K562 (cell line): ENCODE measurements at regions not wholly inside any gene's neighbourhood (a gene's known extent, or its start where the extent isn't known, plus 50 kb on each side); places are given as distances from the start of the nearest gene placed in this dataset.

ENCODE experiments used
- ATAC-seq: fragments of 200-7000 bp; cut with Tn5 transposase; 3 replicates; pipeline ENCODE4 v1.9.1; 2020; ENCODE audit warnings: moderate library complexity
- BruUV-seq: library from RNA; stranded (reverse); fragments of 400-500 nt; replicated peaks from 2 replicates; lab custom pipeline; 2021; lab: Mats Ljungman, UMichigan
- CTCF ChIA-PET: fragments of 300-600 bp; formaldehyde crosslinking; extraction: SDS; loops from one replicate; lab custom pipeline; 2021; ENCODE audit warnings: low intra/inter-chr PET ratio; lab: Yijun Ruan, JAX
- POLR2A ChIA-PET: fragments of 300-600, 350-650 bp; sonication (Branson Sonifier 250); formaldehyde crosslinking; extraction: SDS; loops from one replicate; lab custom pipeline; 2021; ENCODE audit warnings: antibody characterized with exemption, inconsistent platforms; lab: Yijun Ruan, JAX
- DNase-seq, 4 experiments: peaks; one replicate each; pipeline versions ENCODE4 v3.0.0 to v3.0.0-alpha.2; 2011 to 2018; ENCODE audit warnings: low spot score in 3 of 4, mixed read lengths in 3 of 4; ENCODE audit errors: extremely low read depth in 1 of 4
- FAIRE-seq: peaks from 2 replicates; lab custom pipeline; 2011; peaks lifted over from hg19 to GRCh38; lab: Jason Lieb, UNC
- H2AFZ ChIP-seq: 2 replicates; pipeline ENCODE4 v1.6.0; 2011; ENCODE audit warnings: low read depth, low read length, control low read depth, inconsistent platforms
- H3K27ac ChIP-seq: fragments of 200-600 bp; 3 replicates; pipeline ENCODE4 v1.8.0; 2011; ENCODE audit warnings: low read depth, mild to moderate bottlenecking, control low read depth, inconsistent platforms, low read length, moderate library complexity, mixed read lengths; ENCODE audit errors: extremely low read depth
- H3K27me3 ChIP-seq, 2 experiments: fragments of 300-600 bp in 1 of 2; 2 replicates in 1 of 2; 3 replicates in 1 of 2; pipeline versions ENCODE4 v1.6.0 to v1.8.0; 2011; ENCODE audit warnings: inconsistent platforms in 2 of 2, low read length in 2 of 2, mild to moderate bottlenecking in 1 of 2, mixed read lengths in 1 of 2, moderate library complexity in 1 of 2; ENCODE audit not compliant: control insufficient read depth in 2 of 2, insufficient read depth in 2 of 2
- H3K36me3 ChIP-seq: fragments of 300-600 bp; 3 replicates; pipeline ENCODE4 v1.8.0; 2011; ENCODE audit warnings: mild to moderate bottlenecking, low read length, inconsistent platforms; ENCODE audit not compliant: control insufficient read depth, insufficient read depth
- H3K4me1 ChIP-seq, 2 experiments: fragments of 200-600 bp in 1 of 2; replicated peaks in 1 of 2; 2 replicates in 1 of 2; 3 replicates in 1 of 2; pipeline versions ENCODE4 v1.5.1 to v1.8.0; 2011; ENCODE audit warnings: inconsistent platforms in 2 of 2, low read length in 2 of 2, mild to moderate bottlenecking in 1 of 2, mixed read lengths in 1 of 2, moderate library complexity in 1 of 2; ENCODE audit not compliant: control insufficient read depth in 2 of 2, insufficient read depth in 2 of 2
- H3K4me2 ChIP-seq: 2 replicates; pipeline ENCODE4 v1.6.1; 2011; ENCODE audit warnings: low read length, control low read depth, inconsistent platforms, mixed read lengths; ENCODE audit not compliant: insufficient read depth
- H3K4me3 ChIP-seq: fragments of 200-600 bp; sonication (generic), shearing (Covaris generic); 2 replicates; pipeline ENCODE4 v1.5.1; 2016; ENCODE audit warnings: control low read depth, inconsistent platforms
- H3K79me2 ChIP-seq: fragments of 200-600 bp; 3 replicates; pipeline ENCODE4 v1.8.0; 2011; ENCODE audit warnings: low read length, inconsistent platforms; ENCODE audit not compliant: control insufficient read depth, insufficient read depth
- H3K9ac ChIP-seq, 2 experiments: 2 replicates each; pipeline versions ENCODE4 v1.6.0 to v1.6.1; 2011; ENCODE audit warnings: low read depth in 2 of 2, low read length in 2 of 2, control low read depth in 1 of 2, inconsistent platforms in 1 of 2, mild to moderate bottlenecking in 1 of 2, mixed read lengths in 1 of 2; ENCODE audit not compliant: insufficient read depth in 1 of 2
- H3K9me1 ChIP-seq: one replicate; pipeline ENCODE4 v1.6.0; 2011; ENCODE audit warnings: inconsistent platforms, mild to moderate bottlenecking, low read length, moderate library complexity; ENCODE audit not compliant: control insufficient read depth, insufficient read depth
- H3K9me3 ChIP-seq: replicated peaks from 2 replicates; pipeline ENCODE4 v1.5.1; 2011; ENCODE audit warnings: low read depth, low read length, inconsistent platforms; ENCODE audit not compliant: control insufficient read depth, insufficient read depth
- H4K20me1 ChIP-seq: replicated peaks from 2 replicates; pipeline ENCODE4 v1.6.1; 2011; ENCODE audit warnings: low read length, inconsistent platforms, mixed read lengths; ENCODE audit not compliant: control insufficient read depth, insufficient read depth
- ARNT ChIP-seq, 2 experiments: fragments of 450-650 bp; IDR thresholded peaks; 2 replicates each; pipeline ENCODE4 v1.6.1; 2016; ENCODE audit warnings: mild to moderate bottlenecking in 1 of 2
- CBX8 ChIP-seq: fragments of 200-600 bp; sonication (generic); IDR thresholded peaks from 2 replicates; pipeline ENCODE4 v1.6.1; 2012; ENCODE audit warnings: borderline replicate concordance, mixed run types, low read depth, mild to moderate bottlenecking, moderate library complexity, mixed read lengths, low read length, control low read depth, inconsistent platforms; ENCODE audit not compliant: poor library complexity, severe bottlenecking; ENCODE audit errors: extremely low read depth
- CSDE1 ChIP-seq, 2 experiments: fragments of 450-650 bp; IDR thresholded peaks; 2 replicates each; pipeline ENCODE4 v1.6.1; 2016; ENCODE audit warnings: mild to moderate bottlenecking in 1 of 2
- ESRRB ChIP-seq: fragments of 250-450 bp; sonication (Bioruptor Pico); IDR thresholded peaks from 2 replicates; pipeline ENCODE4 v1.5.0; 2020; ENCODE audit warnings: mild to moderate bottlenecking, moderate library complexity, borderline replicate concordance
- FOXK1 ChIP-seq: sonication (generic); formaldehyde crosslinking; IDR thresholded peaks from 2 replicates; pipeline ENCODE4 v1.8.0; 2022; ENCODE audit warnings: missing genetic modification reagents, mild to moderate bottlenecking, borderline replicate concordance
- ILK ChIP-seq: fragments of 450-650 bp; IDR thresholded peaks from 2 replicates; pipeline ENCODE4 v1.6.1; 2016; ENCODE audit warnings: missing genetic modification characterization, low read depth, mild to moderate bottlenecking, missing compliant biosample characterization, moderate library complexity, borderline replicate concordance
- KAT7 ChIP-seq: sonication (generic); formaldehyde crosslinking; IDR thresholded peaks from 2 replicates; pipeline ENCODE4 v1.8.0; 2022; ENCODE audit warnings: missing genetic modification reagents, mild to moderate bottlenecking, borderline replicate concordance
- POLR2AphosphoS2 ChIP-seq: IDR thresholded peaks from 2 replicates; pipeline ENCODE4 v1.6.1; 2012; ENCODE audit warnings: low read length, improper control_type of control experiment
- PRMT5 ChIP-seq: sonication (generic); formaldehyde crosslinking; IDR thresholded peaks from 2 replicates; pipeline ENCODE4 v1.5.0; 2020; ENCODE audit warnings: missing genetic modification reagents
- SMAD4 ChIP-seq: fragments of 250-450 bp; sonication (Bioruptor Pico); conservative IDR thresholded peaks from 2 replicates; pipeline ENCODE4 v1.8.0; 2021; ENCODE audit warnings: inconsistent platforms, mild to moderate bottlenecking, moderate library complexity
- XRCC3 ChIP-seq: fragments of 450-650 bp; IDR thresholded peaks from 2 replicates; pipeline ENCODE4 v1.6.1; 2017; ENCODE audit warnings: mild to moderate bottlenecking, moderate library complexity
- ZBTB17 ChIP-seq: fragments of 450-650 bp; formaldehyde crosslinking; IDR thresholded peaks from 2 replicates; pipeline ENCODE4 v1.4.0; 2020; ENCODE audit warnings: mild to moderate bottlenecking
- ZNF121 ChIP-seq: sonication (generic); formaldehyde crosslinking; conservative IDR thresholded peaks from 2 replicates; pipeline ENCODE4 v1.8.0; 2022; ENCODE audit warnings: missing genetic modification reagents
- ZNF134 ChIP-seq: fragments of 250-450 bp; sonication (Bioruptor Pico); conservative IDR thresholded peaks from 2 replicates; pipeline ENCODE4 v1.4.0; 2020
- ZNF212 ChIP-seq: fragments of 450-650 bp; formaldehyde crosslinking; IDR thresholded peaks from 2 replicates; pipeline ENCODE4 v1.4.0; 2020; ENCODE audit warnings: mild to moderate bottlenecking
- ZNF77 ChIP-seq: fragments of 250-450 bp; sonication (Bioruptor Pico); IDR thresholded peaks from 2 replicates; pipeline ENCODE4 v1.5.0; 2020
- WGBS: fragments of 100-300 bp; shearing (Covaris generic); methylation state at CpG from one replicate; pipeline ENCODE4 v1.1.6; 2016; ENCODE audit warnings: low coverage, mixed read lengths; ENCODE audit not compliant: insufficient coverage; ENCODE audit errors: missing lambda C conversion rate; 5-methylcytosine and 5-hydroxymethylcytosine counted together
- in situ Hi-C: fragments of 300-500 bp; cut with MboI; formaldehyde crosslinking; loops from 4 replicates; pipeline ENCODE4 v1.15.0; 2018; ENCODE audit warnings: inconsistent platforms, mixed read lengths
- intact Hi-C: fragments of 100-400 bp; cut with micrococcal nuclease; formaldehyde crosslinking; loops from 2 replicates; pipeline ENCODE4 v1.14.2; 2022
- TF ChIP-seq, protein P1 (sequence below): sonication (generic); formaldehyde crosslinking; IDR thresholded peaks from 2 replicates; pipeline ENCODE4 v1.8.0; 2022; ENCODE audit warnings: missing genetic modification reagents, mild to moderate bottlenecking, moderate library complexity, borderline replicate concordance
- TF ChIP-seq, protein P2 (sequence below): sonication (generic); formaldehyde crosslinking; IDR thresholded peaks from 2 replicates; pipeline ENCODE4 v1.8.0; 2022; ENCODE audit warnings: mild to moderate bottlenecking, low read depth, missing genetic modification reagents

DNA sequence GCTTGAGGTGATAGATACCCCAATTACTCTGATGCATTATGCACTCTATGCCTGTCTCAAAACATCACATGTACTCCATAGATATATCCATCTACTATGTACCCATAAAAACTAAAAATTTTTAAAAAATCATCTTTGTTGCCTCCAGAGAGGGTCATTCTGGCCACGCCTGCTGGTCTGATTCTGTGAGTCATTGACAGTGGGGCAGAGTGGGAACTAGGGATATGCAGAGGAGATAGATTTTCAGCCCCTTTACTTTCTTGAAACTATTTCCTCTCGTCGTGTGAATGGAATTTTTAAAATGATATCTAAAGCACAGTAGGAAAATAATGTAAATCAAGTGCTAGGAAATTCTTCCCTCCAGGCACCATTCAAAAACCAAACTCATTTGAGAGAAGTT is 715.0 kb upstream of the NRP1 start:
- FAIRE-seq = no peak
- no peak overlapping the region for H3K9ac ChIP-seq
- ChIA-PET POLR2A (no interaction called here), CTCF (no interaction called here)
- H3K27ac ChIP-seq = no peak overlapping the region
- no peaks in the 10 kb centered on the region for H4K20me1 ChIP-seq
- TF ChIP-seq ZNF212 (CRISPR knock-in tag) (no peak), ESRRB (CRISPR knock-in tag) (no peak), ZNF77 (CRISPR knock-in tag) (no peak), SMAD4 (no peak), ZNF121 (CRISPR knock-in tag) (no peak), ZBTB17 (no peak), CBX8 (no peak), ARNT (IDR thresholded peaks at IDR 0.05) (no peak)
- no TSS peak for BruUV-seq
- no peaks in the 10 kb centered on the region for H3K9me3 ChIP-seq
- H3K4me3 ChIP-seq = no peak overlapping the region
- intact Hi-C loops = no loop called here
- H3K79me2 ChIP-seq = no peaks in the 10 kb centered on the region
- H3K9me1 ChIP-seq = no peaks in the 10 kb centered on the region
- no peak overlapping the region for H2AFZ ChIP-seq
- H3K4me1 ChIP-seq = no peaks in the 10 kb centered on the region
- no peak overlapping the region for H3K4me2 ChIP-seq
- H3K27me3 ChIP-seq = peaks cover 0 to 12% of the 10 kb centered on the region in 2 experiments; a peak in 2 of 5 replicates
- H3K36me3 ChIP-seq = no peaks in the 10 kb centered on the region
- no peak for ATAC-seq
- in situ Hi-C loops = no loop called here
- 0% methylated on average over 3 of the region's 3 CpGs for WGBS
- DNase-seq = no peak

DNA sequence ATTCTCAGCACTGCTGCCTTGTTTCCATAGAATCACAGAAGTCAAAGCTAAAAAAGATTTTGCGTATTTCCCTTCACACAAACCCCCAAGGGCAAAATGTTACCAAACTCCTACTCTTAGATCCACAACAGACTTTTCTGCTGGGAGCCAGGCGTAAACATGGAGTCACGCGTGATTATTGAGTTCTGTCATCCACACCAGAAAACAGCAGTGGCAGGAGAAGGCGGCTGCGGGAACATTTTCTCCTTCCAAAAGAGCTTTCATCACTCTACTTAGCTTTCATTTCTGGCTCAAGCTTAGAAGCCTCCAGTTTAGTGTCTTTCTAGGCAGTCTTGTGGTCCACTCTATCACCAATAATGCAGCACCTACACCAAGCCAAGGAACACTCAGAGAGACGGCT is 712.9 kb upstream of the NRP1 start:
- Histone ChIP-seq H4K20me1 (no peaks in the 10 kb centered on the region; the same call in 1 of the 2 replicates), H3K4me2 (no peak overlapping the region), H3K27ac (no peak overlapping the region), H3K4me1 (no peaks in the 10 kb centered on the region), H3K9me3 (no peaks in the 10 kb centered on the region), H3K36me3 (no peaks in the 10 kb centered on the region), H3K9me1 (no peaks in the 10 kb centered on the region), H2AFZ (no peak overlapping the region), H3K79me2 (no peaks in the 10 kb centered on the region), H3K9ac (no peak overlapping the region), H3K27me3 (peaks cover 0 to 12% of the 10 kb centered on the region in 2 experiments; a peak in 2 of 5 replicates), H3K4me3 (no peak overlapping the region)
- ChIA-PET POLR2A (interaction anchor here (1.4 kb wide), 1 partner anchor 11 kb away, joined by 4 read pairs; no protein-coding TSS in a partner anchor), CTCF (no interaction called here)
- 3% methylated on average over 7 of the region's 7 CpGs for WGBS
- DNase-seq (no peak), FAIRE-seq (no peak), ATAC-seq (no peak)
- intact Hi-C loops = no loop called here
- in situ Hi-C loops = no loop called here
- BruUV-seq = no TSS peak
- TF ChIP-seq FOXK1 (CRISPR knock-in tag) = no peak
- TF ChIP-seq KAT7 (CRISPR knock-in tag) = no peak
- TF ChIP-seq ILK (tag) = no peak
- TF ChIP-seq XRCC3 = no peak
- TF ChIP-seq CSDE1 (IDR thresholded peaks at IDR 0.05) = no peak
- TF ChIP-seq, protein P1, sequence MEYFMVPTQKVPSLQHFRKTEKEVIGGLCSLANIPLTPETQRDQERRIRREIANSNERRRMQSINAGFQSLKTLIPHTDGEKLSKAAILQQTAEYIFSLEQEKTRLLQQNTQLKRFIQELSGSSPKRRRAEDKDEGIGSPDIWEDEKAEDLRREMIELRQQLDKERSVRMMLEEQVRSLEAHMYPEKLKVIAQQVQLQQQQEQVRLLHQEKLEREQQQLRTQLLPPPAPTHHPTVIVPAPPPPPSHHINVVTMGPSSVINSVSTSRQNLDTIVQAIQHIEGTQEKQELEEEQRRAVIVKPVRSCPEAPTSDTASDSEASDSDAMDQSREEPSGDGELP (CRISPR knock-in tag) = no peak
- TF ChIP-seq ZNF134 = no peak
- no peak for TF ChIP-seq PRMT5 (CRISPR knock-in tag)
- no peak for TF ChIP-seq POLR2AphosphoS2
- TF ChIP-seq, protein P2, sequence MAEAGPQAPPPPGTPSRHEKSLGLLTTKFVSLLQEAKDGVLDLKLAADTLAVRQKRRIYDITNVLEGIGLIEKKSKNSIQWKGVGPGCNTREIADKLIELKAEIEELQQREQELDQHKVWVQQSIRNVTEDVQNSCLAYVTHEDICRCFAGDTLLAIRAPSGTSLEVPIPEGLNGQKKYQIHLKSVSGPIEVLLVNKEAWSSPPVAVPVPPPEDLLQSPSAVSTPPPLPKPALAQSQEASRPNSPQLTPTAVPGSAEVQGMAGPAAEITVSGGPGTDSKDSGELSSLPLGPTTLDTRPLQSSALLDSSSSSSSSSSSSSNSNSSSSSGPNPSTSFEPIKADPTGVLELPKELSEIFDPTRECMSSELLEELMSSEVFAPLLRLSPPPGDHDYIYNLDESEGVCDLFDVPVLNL = no peak
